ENCODE measurements at regions not wholly inside any gene's neighbourhood (a gene's known extent, or its start where the extent isn't known, plus 50 kb on each side); places are given as distances from the start of the nearest gene placed in this dataset.
"Not testable (repeated sequence)": the region's sequence is repeated elsewhere in the genome, so short reads cannot be mapped to it uniquely, and the experiment has no call there.

GRCh38 chr5:60509519-60509918 is 190.4 kb downstream of the DEPDC1B start:
- no peaks in the 10 kb centered on the region for H3K4me1 ChIP-seq (ENCODE audit: insufficient read depth)
- H3K27ac ChIP-seq (ENCODE audit: low read depth): no peak overlapping the region
- no peak overlapping the region for H3K4me3 ChIP-seq (ENCODE audit: low read depth, low read length)
- DNase-seq (ENCODE audit: extremely low spot score): no peak
- 92% methylated on average over 2 of the region's 2 CpGs for WGBS
- H3K36me3 ChIP-seq (ENCODE audit: insufficient read depth): no peaks in the 10 kb centered on the region

- no peak overlapping the region for H3K4me3 ChIP-seq (ENCODE audit: low read depth, low read length)
- H3K4me1 ChIP-seq (ENCODE audit: insufficient read depth): no peaks in the 10 kb centered on the region
- no peaks in the 10 kb centered on the region for H3K36me3 ChIP-seq (ENCODE audit: insufficient read depth)
- DNase-seq (ENCODE audit: extremely low spot score): no peak
- WGBS: 30% methylated on average over 3 of the region's 3 CpGs
- H3K27ac ChIP-seq (ENCODE audit: low read depth): no peak overlapping the region
Observed at GRCh38 chr5:60507687-60508086, 192.3 kb downstream of the DEPDC1B start.

GRCh38 chr5:60505373-60506171 is 194.4 kb downstream of the DEPDC1B start:
- 57% methylated on average over 7 of the region's 7 CpGs for WGBS
- no peaks in the 10 kb centered on the region for H3K36me3 ChIP-seq (ENCODE audit: insufficient read depth)
- no peak overlapping the region for H3K4me3 ChIP-seq (ENCODE audit: low read depth, low read length)
- no peak for DNase-seq (ENCODE audit: extremely low spot score)
- H3K27ac ChIP-seq (ENCODE audit: low read depth): no peak overlapping the region
- no peaks in the 10 kb centered on the region for H3K4me1 ChIP-seq (ENCODE audit: insufficient read depth)

- Histone ChIP-seq H3K27ac (ENCODE audit: low read depth) (no peak overlapping the region), H3K36me3 (ENCODE audit: insufficient read depth) (no peaks in the 10 kb centered on the region), H3K4me1 (ENCODE audit: insufficient read depth) (no peaks in the 10 kb centered on the region), H3K4me3 (ENCODE audit: low read depth, low read length) (no peak overlapping the region)
- 90% methylated on average over 2 of the region's 2 CpGs for WGBS
- DNase-seq (ENCODE audit: extremely low spot score): no peak
Observed at GRCh38 chr5:60504342-60504741, 195.6 kb downstream of the DEPDC1B start.

GRCh38 chr5:60503771-60504170 is 196.2 kb downstream of the DEPDC1B start:
- no peak overlapping the region for H3K27ac ChIP-seq (ENCODE audit: low read depth)
- WGBS: 37% methylated on average over 2 of the region's 2 CpGs
- DNase-seq (ENCODE audit: extremely low spot score): no peak
- H3K4me3 ChIP-seq (ENCODE audit: low read depth, low read length): no peak overlapping the region
- H3K36me3 ChIP-seq (ENCODE audit: insufficient read depth): no peaks in the 10 kb centered on the region
- no peaks in the 10 kb centered on the region for H3K4me1 ChIP-seq (ENCODE audit: insufficient read depth)

GRCh38 chr5:60497706-60498500 is 202.1 kb downstream of the DEPDC1B start:
- Histone ChIP-seq H3K36me3 (ENCODE audit: insufficient read depth) (no peaks in the 10 kb centered on the region), H3K4me3 (ENCODE audit: low read depth, low read length) (no peak overlapping the region), H3K27ac (ENCODE audit: low read depth) (no peak overlapping the region), H3K4me1 (ENCODE audit: insufficient read depth) (no peaks in the 10 kb centered on the region)
- WGBS: 45% methylated on average over 4 of the region's 4 CpGs
- no peak for DNase-seq (ENCODE audit: extremely low spot score)

GRCh38 chr5:60495644-60496520 is 204.1 kb downstream of the DEPDC1B start:
- no peak overlapping the region for H3K4me3 ChIP-seq (ENCODE audit: low read depth, low read length)

GRCh38 chr5:60494635-60495034 is 205.3 kb downstream of the DEPDC1B start:
- Histone ChIP-seq H3K4me3 (ENCODE audit: low read depth, low read length) (no peak overlapping the region), H3K27ac (ENCODE audit: low read depth) (no peak overlapping the region), H3K4me1 (ENCODE audit: insufficient read depth) (no peaks in the 10 kb centered on the region), H3K36me3 (ENCODE audit: insufficient read depth) (no peaks in the 10 kb centered on the region)
- no peak for DNase-seq (ENCODE audit: extremely low spot score)

More at GRCh38 chr5:60495644-60496520, 204.1 kb downstream of the DEPDC1B start:
- H3K36me3 ChIP-seq (ENCODE audit: insufficient read depth): no peaks in the 10 kb centered on the region
- DNase-seq (ENCODE audit: extremely low spot score): no peak
- WGBS: 63% methylated on average over 7 of the region's 7 CpGs
- H3K4me1 ChIP-seq (ENCODE audit: insufficient read depth): no peaks in the 10 kb centered on the region
- no peak overlapping the region for H3K27ac ChIP-seq (ENCODE audit: low read depth)

GRCh38 chr5:60494144-60494543 is 205.8 kb downstream of the DEPDC1B start:
- 78% methylated on average over 3 of the region's 3 CpGs for WGBS
- Histone ChIP-seq H3K36me3 (ENCODE audit: insufficient read depth) (no peaks in the 10 kb centered on the region), H3K4me1 (ENCODE audit: insufficient read depth) (no peaks in the 10 kb centered on the region), H3K27ac (ENCODE audit: low read depth) (no peak overlapping the region), H3K4me3 (ENCODE audit: low read depth, low read length) (no peak overlapping the region)
- DNase-seq (ENCODE audit: extremely low spot score): no peak

GRCh38 chr5:60493372-60493771 is 206.6 kb downstream of the DEPDC1B start:
- Histone ChIP-seq H3K4me3 (ENCODE audit: low read depth, low read length) (no peak overlapping the region), H3K4me1 (ENCODE audit: insufficient read depth) (no peaks in the 10 kb centered on the region), H3K36me3 (ENCODE audit: insufficient read depth) (no peaks in the 10 kb centered on the region), H3K27ac (ENCODE audit: low read depth) (no peak overlapping the region)
- 96% methylated on average over 2 of the region's 2 CpGs for WGBS
- DNase-seq (ENCODE audit: extremely low spot score): no peak

- no peak overlapping the region for H3K4me3 ChIP-seq (ENCODE audit: low read depth, low read length)
- H3K4me1 ChIP-seq (ENCODE audit: insufficient read depth): no peaks in the 10 kb centered on the region
- WGBS: 72% methylated on average over 2 of the region's 2 CpGs
- H3K36me3 ChIP-seq (ENCODE audit: insufficient read depth): no peaks in the 10 kb centered on the region
- DNase-seq (ENCODE audit: extremely low spot score): no peak
- no peak overlapping the region for H3K27ac ChIP-seq (ENCODE audit: low read depth)
Observed at GRCh38 chr5:60492958-60493357, 207.0 kb downstream of the DEPDC1B start.

GRCh38 chr5:60492358-60492757 is 207.6 kb downstream of the DEPDC1B start:
- H3K36me3 ChIP-seq (ENCODE audit: insufficient read depth); DNase-seq (ENCODE audit: extremely low spot score); H3K27ac ChIP-seq (ENCODE audit: low read depth); H3K4me1 ChIP-seq (ENCODE audit: insufficient read depth); H3K4me3 ChIP-seq (ENCODE audit: low read depth, low read length): not testable (repeated sequence)
- WGBS: 94% methylated on average over 2 of the region's 2 CpGs

- H3K36me3 ChIP-seq (ENCODE audit: insufficient read depth): no peaks in the 10 kb centered on the region
- H3K27ac ChIP-seq (ENCODE audit: low read depth): no peak overlapping the region
- WGBS: 78% methylated on average over 4 of the region's 4 CpGs
- H3K4me3 ChIP-seq (ENCODE audit: low read depth, low read length): no peak overlapping the region
- no peak for DNase-seq (ENCODE audit: extremely low spot score)
- no peaks in the 10 kb centered on the region for H3K4me1 ChIP-seq (ENCODE audit: insufficient read depth)
Observed at GRCh38 chr5:60490597-60491166, 209.3 kb downstream of the DEPDC1B start.

Data from urinary bladder (tissue), 3 donors.